ENCODE measurements at regions not wholly inside any gene's neighbourhood (a gene's known extent, or its start where the extent isn't known, plus 50 kb on each side); places are given as distances from the start of the nearest gene placed in this dataset.

DNA sequence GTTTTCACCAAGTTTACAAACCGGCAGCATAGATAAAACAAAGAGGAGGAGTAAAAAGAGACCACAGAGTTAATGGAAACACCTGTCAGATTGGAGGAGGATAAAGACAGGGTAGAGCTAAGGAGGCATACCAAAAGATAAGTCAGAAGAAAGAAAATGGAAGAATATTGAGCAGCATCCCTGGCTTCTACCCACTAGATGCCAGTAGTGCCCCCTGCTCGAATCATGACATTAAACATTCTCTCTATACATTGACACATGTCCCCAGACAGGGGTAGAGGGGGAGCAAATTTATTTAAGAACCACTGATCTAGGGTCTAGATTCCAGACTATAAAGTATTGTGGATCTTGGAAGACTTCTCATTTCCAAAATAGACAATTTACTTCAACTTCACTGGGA is 159.8 kb upstream of the ETAA1 start:
- Mint-ChIP-seq H3K9me3 (ENCODE audit: low read depth) (peaks cover 8% of the 10 kb centered on the region), H3K4me3 (ENCODE audit: low read depth) (no peak overlapping the region), H3K27ac (no peak overlapping the region)

DNA sequence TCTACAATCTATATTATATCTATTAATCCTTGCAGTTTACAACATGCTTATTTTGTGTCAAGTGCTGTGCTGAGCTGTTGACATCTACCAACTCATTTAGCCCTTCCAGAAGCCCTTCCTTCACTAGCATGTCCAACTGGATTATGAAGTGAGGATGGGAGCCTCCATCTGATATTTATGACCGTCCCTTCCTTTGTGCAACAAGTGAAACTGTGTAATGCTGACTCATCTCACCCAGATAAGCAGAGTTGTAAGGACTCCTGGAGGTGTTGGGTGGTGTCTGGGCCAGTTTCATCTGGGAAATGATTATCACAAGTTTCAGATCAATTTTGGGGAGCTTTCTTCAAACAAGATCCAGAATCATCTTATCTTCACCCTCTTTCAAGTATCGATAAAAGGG is 156.6 kb upstream of the ETAA1 start:
- Mint-ChIP-seq H3K27me3 (no peaks in the 10 kb centered on the region), H3K4me3 (ENCODE audit: low read depth) (no peak overlapping the region), H3K27ac (no peak overlapping the region), H3K36me3 (ENCODE audit: insufficient read depth) (no peaks in the 10 kb centered on the region), H3K9me3 (ENCODE audit: low read depth) (no peaks in the 10 kb centered on the region), H3K4me1 (ENCODE audit: low read depth) (peaks cover 2% of the 10 kb centered on the region)
- TF ChIP-seq, protein P1, sequence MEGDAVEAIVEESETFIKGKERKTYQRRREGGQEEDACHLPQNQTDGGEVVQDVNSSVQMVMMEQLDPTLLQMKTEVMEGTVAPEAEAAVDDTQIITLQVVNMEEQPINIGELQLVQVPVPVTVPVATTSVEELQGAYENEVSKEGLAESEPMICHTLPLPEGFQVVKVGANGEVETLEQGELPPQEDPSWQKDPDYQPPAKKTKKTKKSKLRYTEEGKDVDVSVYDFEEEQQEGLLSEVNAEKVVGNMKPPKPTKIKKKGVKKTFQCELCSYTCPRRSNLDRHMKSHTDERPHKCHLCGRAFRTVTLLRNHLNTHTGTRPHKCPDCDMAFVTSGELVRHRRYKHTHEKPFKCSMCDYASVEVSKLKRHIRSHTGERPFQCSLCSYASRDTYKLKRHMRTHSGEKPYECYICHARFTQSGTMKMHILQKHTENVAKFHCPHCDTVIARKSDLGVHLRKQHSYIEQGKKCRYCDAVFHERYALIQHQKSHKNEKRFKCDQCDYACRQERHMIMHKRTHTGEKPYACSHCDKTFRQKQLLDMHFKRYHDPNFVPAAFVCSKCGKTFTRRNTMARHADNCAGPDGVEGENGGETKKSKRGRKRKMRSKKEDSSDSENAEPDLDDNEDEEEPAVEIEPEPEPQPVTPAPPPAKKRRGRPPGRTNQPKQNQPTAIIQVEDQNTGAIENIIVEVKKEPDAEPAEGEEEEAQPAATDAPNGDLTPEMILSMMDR (IDR thresholded peaks at IDR 0.05; ENCODE audit: unreplicated experiment) = no peak
- no peak for DNase-seq (ENCODE audit: low spot score, unreplicated experiment)

More for the DNA sequence above, 159.8 kb upstream of the ETAA1 start:
- H3K27me3 Mint-ChIP-seq = no peaks in the 10 kb centered on the region
- no peak for DNase-seq (ENCODE audit: low spot score, unreplicated experiment)
- TF ChIP-seq, protein P1 (IDR thresholded peaks at IDR 0.05; ENCODE audit: unreplicated experiment) = no peak
- no peaks in the 10 kb centered on the region for H3K36me3 Mint-ChIP-seq (ENCODE audit: insufficient read depth)
- H3K4me1 Mint-ChIP-seq (ENCODE audit: low read depth) = peaks cover 4% of the 10 kb centered on the region

- Mint-ChIP-seq H3K4me3 (ENCODE audit: low read depth) (no peak overlapping the region), H3K36me3 (ENCODE audit: insufficient read depth) (no peaks in the 10 kb centered on the region), H3K27ac (no peak overlapping the region), H3K27me3 (no peaks in the 10 kb centered on the region), H3K4me1 (ENCODE audit: low read depth) (peaks cover 2% of the 10 kb centered on the region), H3K9me3 (ENCODE audit: low read depth) (no peaks in the 10 kb centered on the region)
- no peak for DNase-seq (ENCODE audit: low spot score, unreplicated experiment)
- TF ChIP-seq, protein P1 (IDR thresholded peaks at IDR 0.05; ENCODE audit: unreplicated experiment) = no peak
These were observed 155.7 kb upstream of the ETAA1 start for GRCh38 chr2:67241453-67241852.

GRCh38 chr2:67242456-67242855 is 154.7 kb upstream of the ETAA1 start:
- Mint-ChIP-seq H3K9me3 (ENCODE audit: low read depth) (no peaks in the 10 kb centered on the region), H3K36me3 (ENCODE audit: insufficient read depth) (no peaks in the 10 kb centered on the region), H3K27me3 (no peaks in the 10 kb centered on the region), H3K4me1 (ENCODE audit: low read depth) (peaks cover 2% of the 10 kb centered on the region), H3K4me3 (ENCODE audit: low read depth) (no peak overlapping the region), H3K27ac (no peak overlapping the region)
- TF ChIP-seq, protein P1 (IDR thresholded peaks at IDR 0.05; ENCODE audit: unreplicated experiment) = no peak
- no peak for DNase-seq (ENCODE audit: low spot score, unreplicated experiment)

DNA sequence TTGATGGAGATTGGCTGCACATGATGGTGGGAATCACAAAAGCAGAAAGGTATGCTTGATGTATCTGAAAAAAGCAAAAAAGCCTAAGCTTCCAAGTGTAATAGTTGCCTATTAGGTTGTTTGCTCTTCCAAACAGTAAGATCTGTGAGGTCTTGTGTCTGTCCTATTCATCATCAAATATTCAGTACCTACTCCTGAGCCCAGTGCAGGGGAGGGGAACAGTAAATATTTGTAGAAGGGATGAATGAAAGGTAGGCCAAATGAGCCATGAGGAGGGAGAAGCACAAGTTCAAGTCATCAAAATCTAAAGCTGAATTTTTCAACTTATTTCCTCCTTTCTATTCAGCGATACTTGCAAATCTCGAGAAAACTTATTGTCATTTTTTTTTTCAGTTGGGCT is 153.2 kb upstream of the ETAA1 start:
- no peaks in the 10 kb centered on the region for H3K36me3 Mint-ChIP-seq (ENCODE audit: insufficient read depth)
- TF ChIP-seq, protein P1 (IDR thresholded peaks at IDR 0.05; ENCODE audit: unreplicated experiment) = no peak
- H3K9me3 Mint-ChIP-seq (ENCODE audit: low read depth) = no peaks in the 10 kb centered on the region
- H3K4me3 Mint-ChIP-seq (ENCODE audit: low read depth) = no peak overlapping the region
- H3K27ac Mint-ChIP-seq = no peak overlapping the region
- peaks cover 2% of the 10 kb centered on the region for H3K4me1 Mint-ChIP-seq (ENCODE audit: low read depth)
- DNase-seq (ENCODE audit: low spot score, unreplicated experiment) = no peak
- no peaks in the 10 kb centered on the region for H3K27me3 Mint-ChIP-seq
